HG03175 (cell line): ENCODE measurements at regions not wholly inside any gene's neighbourhood (a gene's known extent, or its start where the extent isn't known, plus 50 kb on each side); places are given as distances from the start of the nearest gene placed in this dataset.

Experiments used
- ATAC-seq: cut with Tn5 transposase; IDR thresholded peaks from one replicate; pipeline ENCODE4 v1.9.1; 2021; ENCODE audit warnings: mild to moderate bottlenecking, moderate library complexity; ENCODE audit not compliant: unreplicated experiment

- ATAC-seq: no peak
These were observed 59.5 kb upstream of the CDCA7L start for GRCh38 chr7:22005151-22005550.

GRCh38 chr7:22002726-22003125, 57.0 kb upstream of the CDCA7L start:
- ATAC-seq: no peak

- peak; percentile 64 for ATAC-seq
These were observed 55.8 kb upstream of the CDCA7L start for GRCh38 chr7:22001345-22002004.

- no peak for ATAC-seq
These were observed 54.2 kb upstream of the CDCA7L start for GRCh38 chr7:21999896-22000295.

GRCh38 chr7:21996641-21997040, 50.9 kb upstream of the CDCA7L start:
- no peak for ATAC-seq
